ENCODE measurements at regions not wholly inside any gene's neighbourhood (a gene's known extent, or its start where the extent isn't known, plus 50 kb on each side); places are given as distances from the start of the nearest gene placed in this dataset.

DNA sequence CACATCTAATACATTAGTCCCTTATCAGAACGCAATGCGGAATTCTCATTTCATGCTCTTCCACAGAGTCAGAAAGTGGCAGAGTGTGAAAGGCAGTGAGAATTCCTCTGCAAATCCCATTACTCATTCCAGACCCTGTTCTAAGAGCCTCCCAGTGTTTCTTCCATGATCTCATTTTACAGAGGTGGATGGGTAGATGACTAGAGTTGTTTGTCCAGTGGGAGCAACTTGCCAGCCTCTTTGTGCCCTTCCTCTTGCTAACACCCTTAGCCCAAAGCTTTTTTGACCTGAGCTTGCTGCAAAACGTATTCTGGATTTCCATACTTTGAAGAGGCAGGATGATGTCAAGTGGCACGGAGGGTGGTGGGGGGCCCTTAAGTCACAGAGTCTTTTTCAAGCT lies 467.7 kb upstream of the RGPD4 start:
- TF ChIP-seq, protein P1, sequence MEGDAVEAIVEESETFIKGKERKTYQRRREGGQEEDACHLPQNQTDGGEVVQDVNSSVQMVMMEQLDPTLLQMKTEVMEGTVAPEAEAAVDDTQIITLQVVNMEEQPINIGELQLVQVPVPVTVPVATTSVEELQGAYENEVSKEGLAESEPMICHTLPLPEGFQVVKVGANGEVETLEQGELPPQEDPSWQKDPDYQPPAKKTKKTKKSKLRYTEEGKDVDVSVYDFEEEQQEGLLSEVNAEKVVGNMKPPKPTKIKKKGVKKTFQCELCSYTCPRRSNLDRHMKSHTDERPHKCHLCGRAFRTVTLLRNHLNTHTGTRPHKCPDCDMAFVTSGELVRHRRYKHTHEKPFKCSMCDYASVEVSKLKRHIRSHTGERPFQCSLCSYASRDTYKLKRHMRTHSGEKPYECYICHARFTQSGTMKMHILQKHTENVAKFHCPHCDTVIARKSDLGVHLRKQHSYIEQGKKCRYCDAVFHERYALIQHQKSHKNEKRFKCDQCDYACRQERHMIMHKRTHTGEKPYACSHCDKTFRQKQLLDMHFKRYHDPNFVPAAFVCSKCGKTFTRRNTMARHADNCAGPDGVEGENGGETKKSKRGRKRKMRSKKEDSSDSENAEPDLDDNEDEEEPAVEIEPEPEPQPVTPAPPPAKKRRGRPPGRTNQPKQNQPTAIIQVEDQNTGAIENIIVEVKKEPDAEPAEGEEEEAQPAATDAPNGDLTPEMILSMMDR (IDR thresholded peaks at IDR 0.05): no peak
- TF ChIP-seq GRHL2 (CRISPR knock-in tag; IDR thresholded peaks at IDR 0.05; ENCODE audit: insufficient replicate concordance, severe bottlenecking) (no peak), JUN (CRISPR knock-in tag; IDR thresholded peaks at IDR 0.05) (no peak), TP53 (CRISPR knock-in tag; IDR thresholded peaks at IDR 0.05) (no peak), FOXP1 (CRISPR knock-in tag; IDR thresholded peaks at IDR 0.05; ENCODE audit: borderline replicate concordance) (no peak), CREB1 (CRISPR knock-in tag; IDR thresholded peaks at IDR 0.05) (no peak)
- TF ChIP-seq, protein P2, sequence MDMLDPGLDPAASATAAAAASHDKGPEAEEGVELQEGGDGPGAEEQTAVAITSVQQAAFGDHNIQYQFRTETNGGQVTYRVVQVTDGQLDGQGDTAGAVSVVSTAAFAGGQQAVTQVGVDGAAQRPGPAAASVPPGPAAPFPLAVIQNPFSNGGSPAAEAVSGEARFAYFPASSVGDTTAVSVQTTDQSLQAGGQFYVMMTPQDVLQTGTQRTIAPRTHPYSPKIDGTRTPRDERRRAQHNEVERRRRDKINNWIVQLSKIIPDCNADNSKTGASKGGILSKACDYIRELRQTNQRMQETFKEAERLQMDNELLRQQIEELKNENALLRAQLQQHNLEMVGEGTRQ (CRISPR knock-in tag; IDR thresholded peaks at IDR 0.05): no peak
- TF ChIP-seq, protein P3, sequence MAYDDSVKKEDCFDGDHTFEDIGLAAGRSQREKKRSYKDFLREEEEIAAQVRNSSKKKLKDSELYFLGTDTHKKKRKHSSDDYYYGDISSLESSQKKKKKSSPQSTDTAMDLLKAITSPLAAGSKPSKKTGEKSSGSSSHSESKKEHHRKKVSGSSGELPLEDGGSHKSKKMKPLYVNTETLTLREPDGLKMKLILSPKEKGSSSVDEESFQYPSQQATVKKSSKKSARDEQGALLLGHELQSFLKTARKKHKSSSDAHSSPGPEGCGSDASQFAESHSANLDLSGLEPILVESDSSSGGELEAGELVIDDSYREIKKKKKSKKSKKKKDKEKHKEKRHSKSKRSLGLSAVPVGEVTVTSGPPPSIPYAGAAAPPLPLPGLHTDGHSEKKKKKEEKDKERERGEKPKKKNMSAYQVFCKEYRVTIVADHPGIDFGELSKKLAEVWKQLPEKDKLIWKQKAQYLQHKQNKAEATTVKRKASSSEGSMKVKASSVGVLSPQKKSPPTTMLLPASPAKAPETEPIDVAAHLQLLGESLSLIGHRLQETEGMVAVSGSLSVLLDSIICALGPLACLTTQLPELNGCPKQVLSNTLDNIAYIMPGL (CRISPR knock-in tag; IDR thresholded peaks at IDR 0.05): no peak
